GM12891 (cell line): ENCODE measurements at regions not wholly inside any gene's neighbourhood (a gene's known extent, or its start where the extent isn't known, plus 50 kb on each side); places are given as distances from the start of the nearest gene placed in this dataset.

Source experiments
- POLR2A ChIP-seq: IDR thresholded peaks from 2 replicates; pipeline ENCODE4 v1.6.1; 2011; ENCODE audit warnings: low read depth, low read length, control low read depth
- SPI1 ChIP-seq: IDR thresholded peaks from 2 replicates; pipeline ENCODE4 v1.6.1; 2011; ENCODE audit warnings: low read depth, low read length, control low read depth

GRCh38 chr5:164553851-164554250 lies 1048.4 kb downstream of the MAT2B start:
- TF ChIP-seq SPI1 (no peak), POLR2A (no peak)
